ENCODE measurements at regions not wholly inside any gene's neighbourhood (a gene's known extent, or its start where the extent isn't known, plus 50 kb on each side); places are given as distances from the start of the nearest gene placed in this dataset.
"Not testable (repeated sequence)": the region's sequence is repeated elsewhere in the genome, so short reads cannot be mapped to it uniquely, and the experiment has no call there.

DNA sequence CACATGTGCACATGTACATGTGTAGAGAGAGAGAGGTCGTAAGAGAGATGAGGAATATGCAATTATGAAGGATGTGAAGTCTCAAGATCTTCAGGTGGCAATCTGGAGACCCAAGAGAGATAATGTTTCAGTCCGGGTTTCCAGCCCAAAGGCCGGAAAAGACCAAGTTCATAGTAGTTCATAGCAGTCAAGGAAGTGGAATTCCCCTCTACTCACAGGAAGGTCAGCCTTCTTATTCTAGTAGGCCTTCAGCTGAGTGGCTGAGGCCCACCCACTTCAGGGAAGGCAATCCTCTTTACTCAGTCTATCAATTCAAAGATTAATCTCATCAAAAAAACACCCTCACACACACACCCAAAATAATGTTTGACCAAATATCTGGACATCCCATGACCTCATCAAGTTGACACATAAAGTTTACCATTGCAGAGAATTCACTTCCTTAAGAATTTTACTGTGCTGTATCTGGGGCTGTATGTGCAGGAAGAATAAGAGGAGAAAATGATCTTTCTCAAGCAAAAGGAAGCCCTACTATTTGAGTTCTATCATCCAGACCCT lies 114.6 kb downstream of the TNFSF18 start:
- Histone ChIP-seq H3K4me3 (no peak overlapping the region), H3K27ac (no peak overlapping the region)
- TF ChIP-seq, protein P1, sequence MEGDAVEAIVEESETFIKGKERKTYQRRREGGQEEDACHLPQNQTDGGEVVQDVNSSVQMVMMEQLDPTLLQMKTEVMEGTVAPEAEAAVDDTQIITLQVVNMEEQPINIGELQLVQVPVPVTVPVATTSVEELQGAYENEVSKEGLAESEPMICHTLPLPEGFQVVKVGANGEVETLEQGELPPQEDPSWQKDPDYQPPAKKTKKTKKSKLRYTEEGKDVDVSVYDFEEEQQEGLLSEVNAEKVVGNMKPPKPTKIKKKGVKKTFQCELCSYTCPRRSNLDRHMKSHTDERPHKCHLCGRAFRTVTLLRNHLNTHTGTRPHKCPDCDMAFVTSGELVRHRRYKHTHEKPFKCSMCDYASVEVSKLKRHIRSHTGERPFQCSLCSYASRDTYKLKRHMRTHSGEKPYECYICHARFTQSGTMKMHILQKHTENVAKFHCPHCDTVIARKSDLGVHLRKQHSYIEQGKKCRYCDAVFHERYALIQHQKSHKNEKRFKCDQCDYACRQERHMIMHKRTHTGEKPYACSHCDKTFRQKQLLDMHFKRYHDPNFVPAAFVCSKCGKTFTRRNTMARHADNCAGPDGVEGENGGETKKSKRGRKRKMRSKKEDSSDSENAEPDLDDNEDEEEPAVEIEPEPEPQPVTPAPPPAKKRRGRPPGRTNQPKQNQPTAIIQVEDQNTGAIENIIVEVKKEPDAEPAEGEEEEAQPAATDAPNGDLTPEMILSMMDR (IDR thresholded peaks at IDR 0.05), result no peak
- no peak for DNase-seq (ENCODE audit: low spot score)

DNA sequence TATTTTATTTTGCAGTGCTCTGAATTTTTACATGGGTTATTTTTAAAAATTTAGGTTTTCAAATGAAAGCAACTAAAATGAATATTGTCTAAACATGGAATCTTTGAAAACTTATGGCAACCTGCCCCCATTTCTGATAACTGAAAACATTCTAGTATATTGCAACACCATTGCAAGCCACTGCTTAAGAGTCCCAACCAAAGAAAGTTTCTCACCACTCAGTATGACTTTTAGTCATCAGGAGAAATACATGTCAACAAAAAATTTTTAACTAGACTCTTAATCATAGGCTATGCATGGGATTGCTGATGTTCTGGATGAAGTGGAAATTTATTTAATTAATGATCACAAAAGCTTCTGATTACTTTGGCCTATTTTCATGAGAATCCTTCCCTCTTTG lies 112.1 kb downstream of the TNFSF18 start:
- TF ChIP-seq, protein P1 (IDR thresholded peaks at IDR 0.05), result no peak
- no peak for DNase-seq (ENCODE audit: low spot score)
- H3K4me3 ChIP-seq, result no peak overlapping the region
- H3K27ac ChIP-seq, result no peak overlapping the region

DNA sequence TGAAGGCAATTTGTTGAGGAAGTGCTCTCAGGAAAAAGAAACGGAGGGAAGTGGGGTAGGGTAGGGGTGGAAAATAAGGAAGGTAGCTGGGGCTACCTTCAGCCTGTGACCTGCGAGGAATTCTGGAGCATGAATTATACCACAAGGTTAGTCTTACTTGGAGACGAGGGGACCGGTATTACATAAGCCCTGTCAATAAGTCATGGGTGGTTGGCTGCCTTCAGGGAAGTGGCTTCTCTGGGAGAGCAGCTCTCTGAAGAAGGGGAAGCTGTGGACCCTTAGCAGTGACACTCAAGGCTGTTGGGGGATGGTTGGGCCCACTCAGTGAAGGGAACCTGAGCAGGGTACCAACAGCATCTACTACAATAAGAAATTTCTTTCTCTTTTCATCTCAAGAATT lies 111.3 kb downstream of the TNFSF18 start:
- Histone ChIP-seq H3K27ac (no peak overlapping the region), H3K4me3 (no peak overlapping the region)
- TF ChIP-seq, protein P1 (IDR thresholded peaks at IDR 0.05), result no peak
- no peak for DNase-seq (ENCODE audit: low spot score)

DNA sequence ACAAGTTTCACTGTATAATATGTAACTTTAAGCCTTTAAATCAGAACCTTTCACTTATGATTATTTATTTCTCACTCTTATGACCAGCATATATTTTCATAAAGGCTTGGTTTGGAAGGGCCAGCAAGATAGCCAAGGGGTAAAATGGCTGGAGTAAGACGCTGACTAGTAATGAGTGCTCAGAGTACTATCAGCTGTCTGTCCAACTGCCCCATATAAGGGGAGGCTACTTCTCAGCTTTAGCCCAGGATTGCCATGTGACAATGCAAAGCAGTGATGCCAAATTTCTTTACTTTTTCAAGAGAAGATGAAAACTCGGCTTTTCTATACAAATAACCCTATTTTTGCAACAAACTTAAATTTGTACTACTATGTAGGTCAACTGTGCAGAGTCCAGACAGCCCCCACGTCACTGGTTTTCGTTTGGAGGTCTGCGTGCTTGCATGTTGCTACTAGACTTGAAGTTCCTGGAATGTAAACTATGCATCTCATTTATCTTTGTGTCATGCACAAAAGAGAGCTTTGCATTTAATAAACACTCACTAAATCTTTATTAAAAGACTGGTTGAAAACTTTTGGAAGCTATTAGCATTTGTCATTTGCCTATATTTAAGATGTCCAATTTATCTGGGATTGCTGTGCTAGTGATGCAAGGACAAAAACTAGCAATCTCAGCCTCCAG lies 110.4 kb downstream of the TNFSF18 start:
- DNase-seq (ENCODE audit: low spot score), result no peak
- TF ChIP-seq, protein P1 (IDR thresholded peaks at IDR 0.05), result no peak
- Histone ChIP-seq H3K4me3 (no peak overlapping the region), H3K27ac (no peak overlapping the region)

DNA sequence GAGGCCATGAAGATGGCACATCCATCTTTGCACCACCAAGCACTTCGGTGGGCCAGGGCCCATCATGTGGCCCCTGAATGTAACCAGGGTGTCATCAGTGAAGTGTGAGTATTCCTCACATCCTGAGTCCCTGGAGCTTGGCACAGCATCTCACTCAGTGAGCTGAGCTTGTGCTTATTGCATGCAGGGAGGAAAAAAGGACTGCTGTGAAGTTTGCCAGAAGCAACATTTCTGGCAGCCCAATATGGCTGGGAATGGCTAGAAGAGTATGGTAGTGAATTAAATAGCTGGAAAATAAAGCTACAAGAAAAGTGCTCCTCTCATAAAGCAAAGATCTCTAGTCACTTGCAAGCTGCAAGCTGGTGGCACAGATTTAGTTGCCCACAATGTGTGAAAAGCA lies 109.3 kb downstream of the TNFSF18 start:
- TF ChIP-seq, protein P1 (IDR thresholded peaks at IDR 0.05), result no peak
- H3K27ac ChIP-seq, result no peak overlapping the region
- no peak overlapping the region for H3K4me3 ChIP-seq
- no peak for DNase-seq (ENCODE audit: low spot score)

DNA sequence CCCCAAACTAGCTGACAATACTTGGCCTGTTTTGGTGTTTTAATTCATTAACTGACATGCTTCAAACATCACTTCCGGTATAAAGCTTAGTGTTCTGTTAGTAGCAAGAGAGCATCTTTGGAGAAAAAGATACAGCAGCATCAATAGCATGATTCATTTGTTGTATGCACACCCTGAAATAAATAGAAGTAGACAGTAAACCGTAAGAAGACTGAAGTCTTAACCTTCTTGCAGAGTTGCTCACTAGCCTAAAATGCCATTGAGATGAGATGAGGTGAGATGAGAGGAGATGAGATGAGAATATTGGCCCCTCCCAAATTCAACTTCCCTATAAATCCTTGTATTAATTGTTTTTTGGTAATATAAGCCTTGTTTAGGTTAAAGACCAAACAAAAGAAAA lies 108.8 kb downstream of the TNFSF18 start:
- no peak for DNase-seq (ENCODE audit: low spot score)
- TF ChIP-seq, protein P1 (IDR thresholded peaks at IDR 0.05), result no peak

DNA sequence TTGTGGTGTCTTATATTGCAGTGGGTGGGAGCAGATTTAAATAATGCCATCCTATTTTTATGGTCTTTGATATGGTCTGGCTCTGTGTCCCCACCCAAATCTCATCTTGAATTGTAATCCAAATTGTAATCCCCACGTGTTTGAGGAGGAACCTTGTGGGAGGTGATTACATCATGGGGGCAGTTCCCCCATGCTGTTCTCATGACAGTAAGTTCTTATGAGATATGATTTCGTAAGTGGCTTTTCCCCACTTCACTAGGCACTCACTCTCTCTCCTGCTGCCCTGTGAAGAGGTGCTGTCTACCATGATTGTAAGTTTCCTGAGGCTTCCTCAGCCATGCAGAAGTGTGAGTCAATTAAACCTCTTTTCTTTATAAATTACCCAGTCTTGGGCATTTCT lies 107.6 kb downstream of the TNFSF18 start:
- H3K4me3 ChIP-seq; DNase-seq (ENCODE audit: low spot score); H3K27ac ChIP-seq: not testable (repeated sequence)

More for the DNA sequence above, 108.8 kb downstream of the TNFSF18 start:
- no peak overlapping the region for H3K27ac ChIP-seq
- no peak overlapping the region for H3K4me3 ChIP-seq
